ENCODE measurements at regions not wholly inside any gene's neighbourhood (a gene's known extent, or its start where the extent isn't known, plus 50 kb on each side); places are given as distances from the start of the nearest gene placed in this dataset.

DNA sequence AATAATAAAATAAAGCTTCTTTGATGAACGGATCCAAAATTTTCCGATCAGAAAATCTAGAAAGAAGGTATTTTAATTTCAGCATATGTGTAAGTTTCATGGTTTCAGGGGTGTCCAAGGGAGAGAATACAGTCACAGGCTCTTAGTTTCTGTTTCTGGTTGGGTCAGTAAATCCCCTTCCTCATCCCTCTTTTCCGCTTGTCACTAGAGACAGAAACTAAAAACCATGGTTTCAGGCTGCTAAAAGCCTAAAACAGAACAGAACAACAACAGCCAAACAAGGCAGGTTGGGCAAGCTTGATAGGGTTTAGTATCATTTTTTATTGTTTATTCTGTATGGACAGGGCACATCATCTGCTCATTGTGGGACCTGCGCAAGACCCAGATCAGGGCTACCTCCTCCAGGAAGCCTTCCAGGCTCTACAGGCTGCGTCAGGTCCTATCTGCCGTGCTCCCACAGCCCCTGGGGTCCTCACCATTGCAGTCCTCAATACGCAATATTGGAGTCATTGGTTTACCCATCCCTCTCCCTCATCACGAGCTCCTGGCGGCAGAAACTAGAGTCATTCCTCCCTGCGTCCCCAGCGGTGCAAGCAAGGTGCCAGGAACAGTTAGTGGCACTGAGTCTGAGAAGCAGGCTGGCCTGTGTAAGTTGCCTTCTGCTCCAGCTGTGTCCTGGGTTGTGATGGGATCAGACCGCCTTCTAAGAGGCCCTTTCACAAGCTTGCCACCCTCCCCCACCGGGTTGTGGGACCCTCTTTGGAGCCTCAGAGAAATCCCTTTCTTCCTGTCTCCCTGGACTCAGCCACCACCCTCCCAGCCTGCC lies 70.2 kb upstream of the CUX1 start:
- H2BK20ac ChIP-seq (ENCODE audit: low read length): no peak overlapping the region; the same call in 1 of the 2 replicates
- H4K91ac ChIP-seq (replicated peaks; ENCODE audit: insufficient read length, low read length): no peak overlapping the region
- ChIA-PET POLR2A (ENCODE audit: partially characterized antibody) (no interaction called here), CTCF (ENCODE audit: partially characterized antibody) (interaction anchor here (1.5 kb wide), 1 partner anchor 18 kb away, joined by 3 read pairs; no protein-coding TSS in a partner anchor)
- H3K27me3 ChIP-seq (replicated peaks in 1 of 4; ENCODE audit: control insufficient read depth in 3 of 4, extremely low read depth in 1 of 4, insufficient read depth in 3 of 4, low read length in 3 of 4): no peaks in the 10 kb centered on the region
- no peaks in the 10 kb centered on the region for H3K79me2 ChIP-seq (ENCODE audit: control insufficient read depth in 1 of 2, insufficient read depth in 2 of 2, low read length in 2 of 2)
- no peak overlapping the region for H4K8ac ChIP-seq (ENCODE audit: extremely low read depth, insufficient read depth, low read length)
- H4K20me1 ChIP-seq (replicated peaks in 1 of 2; ENCODE audit: control insufficient read depth in 1 of 2, insufficient read depth in 2 of 2, low read length in 2 of 2): no peaks in the 10 kb centered on the region
- H2BK12ac ChIP-seq (ENCODE audit: low read depth, low read length): no peak overlapping the region
- H3K36me3 ChIP-seq (ENCODE audit: control insufficient read depth in 2 of 4, insufficient read depth in 4 of 4, low read length in 3 of 4): no peaks in the 10 kb centered on the region
- H3K27ac ChIP-seq (ENCODE audit: low read depth, low read length): no peak overlapping the region
- H3K4me3 ChIP-seq (ENCODE audit: extremely low read depth in 1 of 4, insufficient read depth in 2 of 4, low read depth in 3 of 4, low read length in 4 of 4): no peak overlapping the region
- 86% methylated on average over 13 of the region's 13 CpGs; no CpG with 5 or more reads in 1 of the 2 experiments for WGBS, 2 experiments (ENCODE audit: extremely low coverage in 1 of 2, insufficient coverage in 1 of 2, insufficient read length in 1 of 2, insufficient replicate concordance in 2 of 2, low coverage in 1 of 2, low lambda C conversion rate in 2 of 2, missing lambda C conversion rate in 1 of 2)
- no peak overlapping the region for H3K4ac ChIP-seq (replicated peaks; ENCODE audit: insufficient read length, low read depth, low read length)
- H3K23me2 ChIP-seq (ENCODE audit: low read depth, low read length): peaks cover 3% of the 10 kb centered on the region; the same call in 1 of the 2 replicates
- FAIRE-seq (no peak), DNase-seq (ENCODE audit: low read depth in 1 of 2, low spot score in 2 of 2) (no peak)
- no peak overlapping the region for H2AK5ac ChIP-seq (ENCODE audit: low read depth, low read length)
- no peak overlapping the region for H2BK120ac ChIP-seq (replicated peaks; ENCODE audit: low read depth, low read length)
- no peak overlapping the region for H3K9ac ChIP-seq (replicated peaks in 1 of 4; ENCODE audit: extremely low read depth in 1 of 4, low read depth in 3 of 4, low read length in 3 of 4)
- H3K4me2 ChIP-seq (ENCODE audit: insufficient read depth in 1 of 2, low read depth in 2 of 2, low read length in 2 of 2): no peak overlapping the region
- no peak overlapping the region for H4K5ac ChIP-seq (ENCODE audit: insufficient read length, low read depth, low read length)
- 0 out of 2 replicates have a peak overlapping the region, but pooled peaks have one; percentile 29 for H2AFZ ChIP-seq (ENCODE audit: low read length)
- H3K4me1 ChIP-seq (replicated peaks in 1 of 4; ENCODE audit: control insufficient read depth in 3 of 4, insufficient read depth in 4 of 4, low read length in 3 of 4): peaks cover 0 to 8% (median 7%) of the 10 kb centered on the region in 4 experiments; a peak in 6 of 7 replicates
- H3K79me1 ChIP-seq (ENCODE audit: low read depth, low read length): no peaks in the 10 kb centered on the region
- no peak overlapping the region for H3K23ac ChIP-seq (ENCODE audit: insufficient read length)
- H3K14ac ChIP-seq (ENCODE audit: insufficient read length): no peak overlapping the region
- no peak overlapping the region for H3K18ac ChIP-seq (ENCODE audit: extremely low read depth, low read length)
- H3K9me3 ChIP-seq (ENCODE audit: insufficient read depth in 2 of 2, low read depth in 1 of 2, low read length in 1 of 2): no peaks in the 10 kb centered on the region
- TF ChIP-seq CTBP2 (IDR thresholded peaks at IDR 0.05; ENCODE audit: borderline replicate concordance, insufficient read depth, insufficient read length, low read length): no peak
- no peak for TF ChIP-seq CEBPB (IDR thresholded peaks at IDR 0.05; ENCODE audit: low read depth, low read length)
- TF ChIP-seq TAF1 (IDR thresholded peaks at IDR 0.05; ENCODE audit: low read depth, low read length): no peak
- TF ChIP-seq RNF2 (IDR thresholded peaks at IDR 0.05; ENCODE audit: borderline replicate concordance, low read depth, low read length, missing control alignments, poor library complexity, severe bottlenecking): no peak
- TF ChIP-seq CHD1 (IDR thresholded peaks at IDR 0.05; ENCODE audit: low read depth, low read length): no peak
- no peak for TF ChIP-seq ASH2L (IDR thresholded peaks at IDR 0.05; ENCODE audit: low read length)
- TF ChIP-seq SP4 (IDR thresholded peaks at IDR 0.05; ENCODE audit: low read length): no peak
- no peak for TF ChIP-seq CBX5 (IDR thresholded peaks at IDR 0.05; ENCODE audit: low read depth, low read length)
- 0 out of 2 replicates have a peak overlapping the region, but pooled peaks have one; percentile 83 for H2BK15ac ChIP-seq (ENCODE audit: low read length)
- no peak overlapping the region for H3K56ac ChIP-seq (replicated peaks; ENCODE audit: insufficient read length, low read depth, low read length)
- no peak overlapping the region for H2BK5ac ChIP-seq (ENCODE audit: low read depth, low read length)
